Panc1 (cell line): ENCODE measurements at regions not wholly inside any gene's neighbourhood (a gene's known extent, or its start where the extent isn't known, plus 50 kb on each side); places are given as distances from the start of the nearest gene placed in this dataset.
"Not testable (repeated sequence)": the region's sequence is repeated elsewhere in the genome, so short reads cannot be mapped to it uniquely, and the experiment has no call there.

ENCODE experiments used
- POLR2AphosphoS5 ChIP-seq: IDR thresholded peaks from 2 replicates; pipeline ENCODE4 v1.6.1; 2012; ENCODE audit warnings: mild to moderate bottlenecking, low read depth, low read length, moderate library complexity
- SIN3A ChIP-seq: IDR thresholded peaks from 2 replicates; pipeline ENCODE4 v1.6.1; 2012; ENCODE audit warnings: low read depth, mild to moderate bottlenecking, low read length, moderate library complexity, borderline replicate concordance; ENCODE audit not compliant: insufficient read depth
- TCF7L2 ChIP-seq: IDR thresholded peaks from 2 replicates; pipeline ENCODE4 v1.6.1; 2011; ENCODE audit warnings: mild to moderate bottlenecking, low read depth, low read length, inconsistent platforms
- TF ChIP-seq, protein P1 (sequence below): fragments of 450-650 bp; IDR thresholded peaks from 2 replicates; pipeline ENCODE4 v1.5.1; 2017; ENCODE audit warnings: mild to moderate bottlenecking
- TF ChIP-seq, protein P2 (sequence below), 2 experiments: IDR thresholded peaks; 2 replicates each; pipeline ENCODE4 v1.6.1; 2011 to 2012; ENCODE audit warnings: low read depth in 2 of 2, control low read depth in 1 of 2, low read length in 1 of 2, mild to moderate bottlenecking in 1 of 2, moderate library complexity in 1 of 2; ENCODE audit not compliant: insufficient read depth in 1 of 2

DNA sequence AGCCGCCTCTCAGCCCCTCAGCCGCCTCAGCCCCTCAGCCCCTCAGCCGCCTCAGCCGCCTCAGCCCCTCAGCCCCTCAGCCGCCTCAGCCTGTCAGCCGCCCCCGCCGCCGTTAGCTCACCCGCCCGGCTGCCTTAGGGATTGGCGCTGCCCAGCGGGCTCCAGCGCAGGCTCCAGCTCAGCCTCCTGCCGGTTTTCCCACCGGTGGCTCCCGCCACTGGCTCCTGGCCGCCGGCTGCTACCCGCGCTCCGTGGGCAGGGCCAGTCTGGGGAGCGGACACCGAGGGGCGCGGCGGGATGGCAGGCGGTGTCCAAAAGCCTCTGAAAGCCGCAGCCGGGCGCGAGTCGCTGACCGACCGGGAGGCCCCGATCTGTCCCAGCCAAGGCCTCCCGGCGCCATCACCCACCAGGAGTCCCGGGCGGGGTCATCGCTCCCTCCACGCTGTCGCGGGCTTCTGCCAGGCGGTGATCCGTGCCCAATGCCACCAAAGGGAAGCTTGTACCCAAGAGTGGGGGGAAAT lies 1532.7 kb downstream of the REEP3 start:
- TF ChIP-seq, protein P1, sequence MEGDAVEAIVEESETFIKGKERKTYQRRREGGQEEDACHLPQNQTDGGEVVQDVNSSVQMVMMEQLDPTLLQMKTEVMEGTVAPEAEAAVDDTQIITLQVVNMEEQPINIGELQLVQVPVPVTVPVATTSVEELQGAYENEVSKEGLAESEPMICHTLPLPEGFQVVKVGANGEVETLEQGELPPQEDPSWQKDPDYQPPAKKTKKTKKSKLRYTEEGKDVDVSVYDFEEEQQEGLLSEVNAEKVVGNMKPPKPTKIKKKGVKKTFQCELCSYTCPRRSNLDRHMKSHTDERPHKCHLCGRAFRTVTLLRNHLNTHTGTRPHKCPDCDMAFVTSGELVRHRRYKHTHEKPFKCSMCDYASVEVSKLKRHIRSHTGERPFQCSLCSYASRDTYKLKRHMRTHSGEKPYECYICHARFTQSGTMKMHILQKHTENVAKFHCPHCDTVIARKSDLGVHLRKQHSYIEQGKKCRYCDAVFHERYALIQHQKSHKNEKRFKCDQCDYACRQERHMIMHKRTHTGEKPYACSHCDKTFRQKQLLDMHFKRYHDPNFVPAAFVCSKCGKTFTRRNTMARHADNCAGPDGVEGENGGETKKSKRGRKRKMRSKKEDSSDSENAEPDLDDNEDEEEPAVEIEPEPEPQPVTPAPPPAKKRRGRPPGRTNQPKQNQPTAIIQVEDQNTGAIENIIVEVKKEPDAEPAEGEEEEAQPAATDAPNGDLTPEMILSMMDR: not testable (repeated sequence)
- not testable (repeated sequence) for TF ChIP-seq POLR2AphosphoS5, TCF7L2, SIN3A
- TF ChIP-seq, protein P2, sequence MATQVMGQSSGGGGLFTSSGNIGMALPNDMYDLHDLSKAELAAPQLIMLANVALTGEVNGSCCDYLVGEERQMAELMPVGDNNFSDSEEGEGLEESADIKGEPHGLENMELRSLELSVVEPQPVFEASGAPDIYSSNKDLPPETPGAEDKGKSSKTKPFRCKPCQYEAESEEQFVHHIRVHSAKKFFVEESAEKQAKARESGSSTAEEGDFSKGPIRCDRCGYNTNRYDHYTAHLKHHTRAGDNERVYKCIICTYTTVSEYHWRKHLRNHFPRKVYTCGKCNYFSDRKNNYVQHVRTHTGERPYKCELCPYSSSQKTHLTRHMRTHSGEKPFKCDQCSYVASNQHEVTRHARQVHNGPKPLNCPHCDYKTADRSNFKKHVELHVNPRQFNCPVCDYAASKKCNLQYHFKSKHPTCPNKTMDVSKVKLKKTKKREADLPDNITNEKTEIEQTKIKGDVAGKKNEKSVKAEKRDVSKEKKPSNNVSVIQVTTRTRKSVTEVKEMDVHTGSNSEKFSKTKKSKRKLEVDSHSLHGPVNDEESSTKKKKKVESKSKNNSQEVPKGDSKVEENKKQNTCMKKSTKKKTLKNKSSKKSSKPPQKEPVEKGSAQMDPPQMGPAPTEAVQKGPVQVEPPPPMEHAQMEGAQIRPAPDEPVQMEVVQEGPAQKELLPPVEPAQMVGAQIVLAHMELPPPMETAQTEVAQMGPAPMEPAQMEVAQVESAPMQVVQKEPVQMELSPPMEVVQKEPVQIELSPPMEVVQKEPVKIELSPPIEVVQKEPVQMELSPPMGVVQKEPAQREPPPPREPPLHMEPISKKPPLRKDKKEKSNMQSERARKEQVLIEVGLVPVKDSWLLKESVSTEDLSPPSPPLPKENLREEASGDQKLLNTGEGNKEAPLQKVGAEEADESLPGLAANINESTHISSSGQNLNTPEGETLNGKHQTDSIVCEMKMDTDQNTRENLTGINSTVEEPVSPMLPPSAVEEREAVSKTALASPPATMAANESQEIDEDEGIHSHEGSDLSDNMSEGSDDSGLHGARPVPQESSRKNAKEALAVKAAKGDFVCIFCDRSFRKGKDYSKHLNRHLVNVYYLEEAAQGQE (IDR thresholded peaks at IDR 0.05; ENCODE audit: insufficient read depth in 1 of 2, low read depth in 2 of 2, low read length in 1 of 2): not testable (repeated sequence)
